ENCODE measurements at regions not wholly inside any gene's neighbourhood (a gene's known extent, or its start where the extent isn't known, plus 50 kb on each side); places are given as distances from the start of the nearest gene placed in this dataset.

DNA sequence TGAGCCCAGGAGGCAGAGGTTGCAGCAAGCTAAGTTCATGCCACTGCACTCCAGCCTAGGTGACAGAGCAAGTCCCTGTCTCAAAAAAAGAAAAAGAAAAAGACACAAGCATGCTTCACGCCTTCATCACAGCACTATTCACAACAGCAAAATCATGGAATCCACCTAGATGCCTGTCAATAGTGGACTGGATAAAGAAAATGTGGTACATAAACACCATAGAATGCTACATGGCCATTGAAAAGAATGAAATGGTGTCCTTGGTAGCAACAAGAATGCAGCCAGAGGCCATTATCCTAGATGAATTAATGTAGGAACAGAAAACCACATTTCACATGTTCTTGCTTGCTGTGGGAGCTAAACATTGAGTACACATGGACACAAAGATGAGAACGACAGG, 392.6 kb downstream of the EIPR1 start:
- TF ChIP-seq, protein P1, sequence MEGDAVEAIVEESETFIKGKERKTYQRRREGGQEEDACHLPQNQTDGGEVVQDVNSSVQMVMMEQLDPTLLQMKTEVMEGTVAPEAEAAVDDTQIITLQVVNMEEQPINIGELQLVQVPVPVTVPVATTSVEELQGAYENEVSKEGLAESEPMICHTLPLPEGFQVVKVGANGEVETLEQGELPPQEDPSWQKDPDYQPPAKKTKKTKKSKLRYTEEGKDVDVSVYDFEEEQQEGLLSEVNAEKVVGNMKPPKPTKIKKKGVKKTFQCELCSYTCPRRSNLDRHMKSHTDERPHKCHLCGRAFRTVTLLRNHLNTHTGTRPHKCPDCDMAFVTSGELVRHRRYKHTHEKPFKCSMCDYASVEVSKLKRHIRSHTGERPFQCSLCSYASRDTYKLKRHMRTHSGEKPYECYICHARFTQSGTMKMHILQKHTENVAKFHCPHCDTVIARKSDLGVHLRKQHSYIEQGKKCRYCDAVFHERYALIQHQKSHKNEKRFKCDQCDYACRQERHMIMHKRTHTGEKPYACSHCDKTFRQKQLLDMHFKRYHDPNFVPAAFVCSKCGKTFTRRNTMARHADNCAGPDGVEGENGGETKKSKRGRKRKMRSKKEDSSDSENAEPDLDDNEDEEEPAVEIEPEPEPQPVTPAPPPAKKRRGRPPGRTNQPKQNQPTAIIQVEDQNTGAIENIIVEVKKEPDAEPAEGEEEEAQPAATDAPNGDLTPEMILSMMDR (IDR thresholded peaks at IDR 0.05): no peak
- TF ChIP-seq POLR2A (IDR thresholded peaks at IDR 0.05): no peak

Data from thyroid gland (tissue), 4 donors.